CD14-positive monocyte (primary cell): ENCODE measurements at regions not wholly inside any gene's neighbourhood (a gene's known extent, or its start where the extent isn't known, plus 50 kb on each side); places are given as distances from the start of the nearest gene placed in this dataset.

Experiments used
- DNase-seq, 3 donors: peaks; one replicate each; pipeline ENCODE4 v3.0.0-alpha.2; 2011 to 2022
- H2AFZ ChIP-seq: 2 replicates; pipeline ENCODE4 v1.6.0; 2012; ENCODE audit warnings: mild to moderate bottlenecking, low read depth, low read length, inconsistent platforms; ENCODE audit not compliant: insufficient read depth, poor library complexity, severe bottlenecking
- H3K27ac ChIP-seq, 2 donors: 1 replicate in 1 of 2; 2 replicates in 1 of 2; pipeline ENCODE4 v1.5.1; 2012 to 2013; ENCODE audit warnings: low read length in 2 of 2, control low read depth in 1 of 2, inconsistent platforms in 1 of 2, low read depth in 1 of 2, mild to moderate bottlenecking in 1 of 2
- H3K27me3 ChIP-seq, 2 donors: one replicate each; pipeline versions ENCODE4 v1.6.0 to v1.6.1; 2011 to 2013; ENCODE audit warnings: low read length in 2 of 2; ENCODE audit not compliant: control insufficient read depth in 2 of 2, insufficient read depth in 2 of 2
- H3K36me3 ChIP-seq, 2 donors: replicated peaks in 1 of 2; 1 replicate in 1 of 2; 2 replicates in 1 of 2; pipeline versions ENCODE4 v1.5.1 to v1.6.1; 2012 to 2013; ENCODE audit warnings: low read length in 2 of 2, control low read depth in 1 of 2, inconsistent platforms in 1 of 2, mild to moderate bottlenecking in 1 of 2; ENCODE audit not compliant: insufficient read depth in 2 of 2, control insufficient read depth in 1 of 2
- H3K4me1 ChIP-seq, 2 donors: 1 replicate in 1 of 2; 2 replicates in 1 of 2; pipeline versions ENCODE4 v1.5.1 to v1.6.1; 2012 to 2013; ENCODE audit warnings: low read length in 2 of 2, control low read depth in 1 of 2, inconsistent platforms in 1 of 2, mild to moderate bottlenecking in 1 of 2, moderate library complexity in 1 of 2; ENCODE audit not compliant: insufficient read depth in 2 of 2, control insufficient read depth in 1 of 2
- H3K4me2 ChIP-seq: replicated peaks from 2 replicates; pipeline ENCODE3; 2012; ENCODE audit warnings: low read length, moderate library complexity, mild to moderate bottlenecking; ENCODE audit not compliant: poor library complexity, severe bottlenecking; ENCODE audit errors: extremely low read depth
- H3K4me3 ChIP-seq, 3 experiments: fragments of 200-600 bp in 1 of 3; sonication (generic) in 1 of 3; replicated peaks in 1 of 3; 1 replicate in 2 of 3; 2 replicates in 1 of 3; pipeline ENCODE4 v1.5.1; 2011 to 2013; ENCODE audit warnings: low read length in 3 of 3, mild to moderate bottlenecking in 3 of 3, control low read depth in 2 of 3, low read depth in 2 of 3, inconsistent platforms in 1 of 3, moderate library complexity in 1 of 3
- H3K79me2 ChIP-seq: 2 replicates; pipeline ENCODE4 v1.6.0; 2012; ENCODE audit warnings: mild to moderate bottlenecking, control low read depth, inconsistent platforms, low read length, moderate library complexity; ENCODE audit not compliant: insufficient read depth
- H3K9ac ChIP-seq: 2 replicates; pipeline ENCODE4 v1.6.0; 2017; ENCODE audit warnings: low read length, mild to moderate bottlenecking; ENCODE audit not compliant: insufficient read depth, poor library complexity, severe bottlenecking
- H3K9me3 ChIP-seq, 2 donors: replicated peaks in 1 of 2; 1 replicate in 1 of 2; 2 replicates in 1 of 2; pipeline versions ENCODE4 v1.5.1 to v1.6.1; 2012 to 2013; ENCODE audit warnings: low read length in 2 of 2, control low read depth in 1 of 2; ENCODE audit not compliant: control insufficient read depth in 1 of 2, insufficient read depth in 1 of 2
- H4K20me1 ChIP-seq: 2 replicates; pipeline ENCODE4 v1.6.0; 2012; ENCODE audit warnings: mild to moderate bottlenecking, low read length, control low read depth, moderate library complexity; ENCODE audit not compliant: insufficient read depth
- H3K27ac Mint-ChIP-seq, 7 donors: one replicate each; pipeline ENCODE4 v1.8.0; 2020; ENCODE audit warnings: mild to moderate bottlenecking in 7 of 7, mixed read lengths in 7 of 7, moderate library complexity in 6 of 7, inconsistent platforms in 2 of 7
- H3K27me3 Mint-ChIP-seq, 3 donors: one replicate each; pipeline ENCODE4 v1.8.0; 2021 to 2022; ENCODE audit warnings: low read depth in 3 of 3, mild to moderate bottlenecking in 3 of 3, mixed read lengths in 3 of 3, moderate library complexity in 3 of 3, inconsistent platforms in 1 of 3
- H3K36me3 Mint-ChIP-seq, 2 donors: one replicate each; pipeline ENCODE4 v1.8.0; 2020; ENCODE audit warnings: mixed read lengths in 2 of 2, inconsistent platforms in 1 of 2, mild to moderate bottlenecking in 1 of 2
- H3K4me1 Mint-ChIP-seq: one replicate; pipeline ENCODE4 v1.8.0; 2020; ENCODE audit warnings: mild to moderate bottlenecking, mixed read lengths
- H3K4me3 Mint-ChIP-seq, 2 donors: one replicate each; pipeline ENCODE4 v1.8.0; 2020; ENCODE audit warnings: mild to moderate bottlenecking in 2 of 2, mixed read lengths in 2 of 2, moderate library complexity in 1 of 2
- H3K9me3 Mint-ChIP-seq, 7 donors: one replicate each; pipeline ENCODE4 v1.8.0; 2020 to 2022; ENCODE audit warnings: mixed read lengths in 7 of 7, mild to moderate bottlenecking in 6 of 7, moderate library complexity in 6 of 7, inconsistent platforms in 2 of 7
- CTCF ChIP-seq: fragments of 200-600 bp; IDR thresholded peaks from one replicate; pipeline ENCODE4 v1.8.0; 2022; ENCODE audit warnings: antibody characterized with exemption, mild to moderate bottlenecking
- WGBS: methylation state at CpG from one replicate; pipeline ENCODE4 v1.1.5; 2013; ENCODE audit warnings: missing lambda C conversion rate; ENCODE audit not compliant: insufficient coverage; 5-methylcytosine and 5-hydroxymethylcytosine counted together
- intact Hi-C, 2 donors: fragments of 100-400 bp; cut with micrococcal nuclease; formaldehyde crosslinking; loops; one replicate each; pipeline versions ENCODE4 v1.15.0 to v1.15.1; 2023

- H3K4me3 Mint-ChIP-seq: no peak overlapping the region
- Histone ChIP-seq H3K4me1 (no peaks in the 10 kb centered on the region), H3K9me3 (peaks cover 0 to 8% of the 10 kb centered on the region in 2 donors), H3K79me2 (no peaks in the 10 kb centered on the region), H4K20me1 (no peaks in the 10 kb centered on the region), H3K36me3 (no peaks in the 10 kb centered on the region), H3K27ac (no peak overlapping the region), H2AFZ (no peak overlapping the region), H3K4me2 (no peak overlapping the region), H3K4me3 (no peak overlapping the region), H3K27me3 (no peaks in the 10 kb centered on the region), H3K9ac (no peak overlapping the region)
- no peak for DNase-seq
- no peak for TF ChIP-seq CTCF
- H3K9me3 Mint-ChIP-seq: peaks cover 0 to 10% (median 8%) of the 10 kb centered on the region in 7 donors
- H3K36me3 Mint-ChIP-seq: no peaks in the 10 kb centered on the region
- WGBS: 95% methylated on average over 8 of the region's 9 CpGs
- no peak overlapping the region for H3K27ac Mint-ChIP-seq
- peaks cover 0 to 2% (median 2%) of the 10 kb centered on the region in 3 donors for H3K27me3 Mint-ChIP-seq
- intact Hi-C loops: no loop called here
- no peaks in the 10 kb centered on the region for H3K4me1 Mint-ChIP-seq
Measured at GRCh38 chr2:234768608-234769196, 183.1 kb upstream of the SH3BP4 start.

GRCh38 chr2:234765279-234765678 lies 186.5 kb upstream of the SH3BP4 start:
- no peaks in the 10 kb centered on the region for H3K36me3 Mint-ChIP-seq
- no peaks in the 10 kb centered on the region for H3K4me1 ChIP-seq
- no peak overlapping the region for H3K4me3 Mint-ChIP-seq
- peaks cover 0 to 2% (median 2%) of the 10 kb centered on the region in 3 donors for H3K27me3 Mint-ChIP-seq
- no peak overlapping the region for H3K27ac Mint-ChIP-seq
- H3K4me3 ChIP-seq: no peak overlapping the region
- no peaks in the 10 kb centered on the region for H3K36me3 ChIP-seq
- TF ChIP-seq CTCF: no peak
- intact Hi-C loops: no loop called here
- H3K4me1 Mint-ChIP-seq: no peaks in the 10 kb centered on the region
- H3K27me3 ChIP-seq: no peaks in the 10 kb centered on the region
- 82% methylated on average over 3 of the region's 5 CpGs for WGBS
- no peaks in the 10 kb centered on the region for H4K20me1 ChIP-seq
- DNase-seq: no peak
- H3K9me3 Mint-ChIP-seq: peaks cover 2 to 8% (median 3%) of the 10 kb centered on the region in 7 donors
- no peak overlapping the region for H2AFZ ChIP-seq
- H3K4me2 ChIP-seq: no peak overlapping the region
- no peak overlapping the region for H3K9ac ChIP-seq
- peaks cover 0 to 5% of the 10 kb centered on the region in 2 donors for H3K9me3 ChIP-seq
- H3K79me2 ChIP-seq: no peaks in the 10 kb centered on the region
- H3K27ac ChIP-seq: no peak overlapping the region
